Hepatic stellate cell (primary cell): ENCODE measurements at regions not wholly inside any gene's neighbourhood (a gene's known extent, or its start where the extent isn't known, plus 50 kb on each side); places are given as distances from the start of the nearest gene placed in this dataset.

Source experiments
- DNase-seq: peaks from one replicate; pipeline ENCODE4 v3.0.0; 2011; ENCODE audit warnings: low spot score

- no peak for DNase-seq
These were observed 445.8 kb upstream of the TBX3 start for GRCh38 chr12:115129727-115130126.

GRCh38 chr12:115121053-115121452, 437.1 kb upstream of the TBX3 start:
- no peak for DNase-seq

- DNase-seq = no peak
These were observed 434.3 kb upstream of the TBX3 start for GRCh38 chr12:115118177-115118724.

- DNase-seq = no peak
These were observed 430.2 kb upstream of the TBX3 start for GRCh38 chr12:115114140-115114539.

GRCh38 chr12:115109863-115110262, 425.9 kb upstream of the TBX3 start:
- no peak for DNase-seq

- no peak for DNase-seq
These were observed 424.4 kb upstream of the TBX3 start for GRCh38 chr12:115108129-115109100.

GRCh38 chr12:115103884-115104883, 420.2 kb upstream of the TBX3 start:
- DNase-seq = peak; percentile 11

GRCh38 chr12:115102450-115102849, 418.5 kb upstream of the TBX3 start:
- DNase-seq = no peak

GRCh38 chr12:115101520-115101919, 417.5 kb upstream of the TBX3 start:
- no peak for DNase-seq

- no peak for DNase-seq
These were observed 413.4 kb upstream of the TBX3 start for GRCh38 chr12:115097416-115097815.

- DNase-seq = no peak
These were observed 412.8 kb upstream of the TBX3 start for GRCh38 chr12:115096588-115097397.

- DNase-seq = no peak
These were observed 411.2 kb upstream of the TBX3 start for GRCh38 chr12:115095073-115095748.

- DNase-seq = no peak
These were observed 410.3 kb upstream of the TBX3 start for GRCh38 chr12:115094163-115094816.

- DNase-seq = no peak
These were observed 409.3 kb upstream of the TBX3 start for GRCh38 chr12:115093261-115093660.

GRCh38 chr12:115090783-115091182, 406.8 kb upstream of the TBX3 start:
- no peak for DNase-seq

- DNase-seq = no peak
These were observed 405.2 kb upstream of the TBX3 start for GRCh38 chr12:115088995-115089841.

- no peak for DNase-seq
These were observed 404.5 kb upstream of the TBX3 start for GRCh38 chr12:115088328-115088994.

GRCh38 chr12:115085594-115085993, 401.6 kb upstream of the TBX3 start:
- DNase-seq = no peak

- DNase-seq = no peak
These were observed 395.8 kb upstream of the TBX3 start for GRCh38 chr12:115079760-115080159.
